ENCODE measurements at regions not wholly inside any gene's neighbourhood (a gene's known extent, or its start where the extent isn't known, plus 50 kb on each side); places are given as distances from the start of the nearest gene placed in this dataset.

DNA sequence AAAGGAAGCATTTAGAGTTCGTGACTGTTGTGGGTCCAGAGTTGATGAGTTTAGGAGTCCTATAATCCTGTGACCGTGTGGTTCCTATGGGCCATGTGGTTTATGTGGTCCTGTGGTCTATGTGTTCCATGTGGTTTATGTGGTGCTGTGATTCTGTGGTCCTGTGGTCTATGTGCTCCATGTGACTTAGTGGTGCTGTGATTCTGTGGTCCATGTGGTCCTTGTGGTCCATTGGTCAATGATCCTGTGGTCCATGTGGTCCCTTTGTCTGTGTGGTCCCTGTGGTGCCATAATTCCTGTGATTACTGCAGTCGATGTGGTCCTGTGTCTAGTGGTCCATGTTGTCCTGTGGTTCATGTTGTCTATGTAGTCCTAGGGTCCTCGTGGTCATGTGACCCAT lies 167.3 kb downstream of the TMEM18 start:
- no peak for DNase-seq (ENCODE audit: low spot score)

- DNase-seq (ENCODE audit: low spot score): no peak
Measured at GRCh38 chr2:508121-508520, 169.1 kb downstream of the TMEM18 start.

DNA sequence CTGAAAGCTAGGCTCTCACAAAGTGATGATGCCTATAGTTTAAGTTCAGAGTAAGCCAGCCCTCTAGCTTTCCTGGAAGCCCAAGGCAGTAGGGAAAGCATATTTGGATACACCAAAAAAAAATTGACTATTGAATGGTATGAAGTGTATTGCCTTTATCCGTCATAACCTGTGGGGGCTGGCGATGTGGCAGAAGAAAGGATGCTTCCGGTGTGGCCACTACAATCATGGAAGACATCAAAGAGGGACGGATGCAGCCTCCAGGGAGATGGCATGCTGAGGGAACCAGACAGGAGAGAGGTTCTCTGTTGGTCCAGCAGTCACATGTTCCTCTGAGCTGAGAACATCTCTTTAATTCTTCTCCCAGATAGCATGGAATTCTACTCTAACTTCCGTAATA lies 170.3 kb downstream of the TMEM18 start:
- no peak for DNase-seq (ENCODE audit: low spot score)

DNA sequence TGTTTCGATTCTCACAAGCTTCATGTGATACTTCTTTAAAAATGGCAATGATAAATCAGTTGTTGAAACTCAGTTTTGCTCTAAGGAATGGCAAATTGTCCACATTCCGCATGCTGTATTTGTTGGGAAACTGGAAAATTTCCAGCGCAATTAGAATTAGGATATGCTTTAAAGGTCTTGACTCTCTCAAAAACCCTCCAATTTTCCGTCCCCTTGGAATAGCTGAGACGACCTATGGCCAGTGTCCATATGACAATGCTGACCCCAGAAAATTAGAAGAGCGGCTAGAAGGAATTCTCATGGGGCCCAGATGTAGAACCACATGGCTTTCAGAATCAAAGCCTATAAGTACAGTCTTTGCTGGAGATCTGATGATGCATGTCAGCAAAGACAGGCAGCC lies 170.8 kb downstream of the TMEM18 start:
- no peak for DNase-seq (ENCODE audit: low spot score)

- DNase-seq (ENCODE audit: low spot score): no peak
Measured at GRCh38 chr2:505941-506340, 171.3 kb downstream of the TMEM18 start.

DNA sequence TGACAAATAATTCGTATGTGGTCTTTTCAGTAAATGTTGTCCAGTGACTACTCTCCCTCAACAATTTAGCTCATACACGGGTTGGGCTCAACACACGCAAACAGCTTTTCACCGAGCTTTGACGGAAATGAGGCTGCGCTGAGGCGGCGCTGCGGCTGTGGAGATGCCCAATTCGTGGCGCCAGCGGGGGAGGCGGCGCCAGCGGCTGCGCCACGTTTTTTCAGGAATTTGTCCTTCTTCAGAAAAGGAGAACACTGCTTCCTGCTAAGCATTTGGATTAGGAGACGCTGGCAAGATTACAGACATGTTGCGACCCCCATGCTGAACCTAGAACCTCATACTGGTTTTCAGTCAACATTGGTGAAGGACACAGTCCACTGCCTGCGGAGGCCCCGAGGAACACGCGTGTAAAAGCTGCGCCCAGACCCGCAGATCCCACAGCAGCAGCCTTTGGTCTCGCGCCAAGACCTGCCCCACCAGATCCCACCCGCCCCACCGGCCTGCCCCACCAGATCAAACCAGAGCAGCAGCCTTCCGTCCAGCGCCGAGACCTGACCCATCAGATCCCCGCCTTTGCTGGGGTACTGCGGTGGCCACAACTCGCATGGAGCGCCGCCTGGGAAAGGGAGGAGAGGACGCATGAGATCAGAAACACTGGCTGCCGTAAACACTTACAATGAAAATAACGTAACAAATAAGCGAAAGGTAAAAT lies 173.8 kb downstream of the TMEM18 start:
- DNase-seq (ENCODE audit: low spot score): no peak

DNA sequence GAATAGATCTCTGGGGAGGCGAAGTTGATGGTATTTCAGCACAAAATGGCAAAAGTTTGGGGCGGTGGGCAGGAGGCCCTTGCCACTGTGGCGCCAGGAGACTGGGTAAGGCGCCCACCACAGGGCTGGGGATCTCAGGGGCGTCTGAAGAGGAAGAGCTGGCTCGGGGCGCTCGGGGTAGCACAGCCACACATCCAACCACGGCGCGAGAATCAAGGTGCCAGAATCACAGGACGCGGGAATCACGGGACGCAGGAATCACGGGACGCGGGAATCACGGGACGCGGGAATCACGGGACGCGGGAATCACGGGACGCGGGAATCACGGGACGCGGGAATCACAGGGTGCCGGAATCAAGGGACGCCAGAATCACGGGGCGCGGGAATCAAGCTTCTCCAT lies 174.4 kb downstream of the TMEM18 start:
- no peak for DNase-seq (ENCODE audit: low spot score)

GRCh38 chr2:501667-502066 lies 175.5 kb downstream of the TMEM18 start:
- no peak for DNase-seq (ENCODE audit: low spot score)

GRCh38 chr2:501130-501529 lies 176.1 kb downstream of the TMEM18 start:
- DNase-seq (ENCODE audit: low spot score): no peak

GRCh38 chr2:499726-500125 lies 177.5 kb downstream of the TMEM18 start:
- no peak for DNase-seq (ENCODE audit: low spot score)

DNA sequence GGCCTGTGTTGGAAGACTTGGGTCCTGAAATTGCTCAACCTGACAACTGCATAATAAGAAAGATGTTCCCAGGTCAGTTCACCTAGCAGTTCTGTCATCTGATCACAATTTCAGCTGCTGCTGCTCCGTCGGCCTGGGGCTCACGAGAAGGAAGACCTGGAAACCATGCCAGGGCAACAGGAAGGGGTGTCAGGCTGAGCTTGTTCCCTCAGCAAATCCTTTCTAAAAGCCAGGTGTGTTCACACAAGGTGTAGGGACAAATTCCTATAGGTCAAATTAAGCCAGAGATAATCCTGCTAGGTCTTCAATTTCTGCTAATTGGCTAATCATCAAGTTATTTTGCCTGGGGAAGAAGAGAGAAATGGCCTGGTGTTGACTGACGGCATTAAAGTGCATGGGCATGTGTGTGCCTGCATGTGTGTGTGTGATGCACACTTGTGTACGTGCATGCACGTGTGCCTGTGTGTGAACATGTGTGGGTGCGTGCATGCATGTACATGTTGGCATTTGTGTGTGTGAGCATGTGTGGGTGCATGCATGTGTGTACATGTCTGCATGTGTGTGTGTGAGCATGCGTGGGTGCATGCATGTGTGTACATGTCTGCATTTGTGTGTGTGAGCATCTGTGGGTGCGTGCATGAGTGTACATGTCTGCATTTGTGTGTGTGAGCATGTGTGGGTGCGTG lies 178.6 kb downstream of the TMEM18 start:
- DNase-seq (ENCODE audit: low spot score): no peak

- no peak for DNase-seq (ENCODE audit: low spot score)
Measured at GRCh38 chr2:497770-498492, 179.3 kb downstream of the TMEM18 start.

DNA sequence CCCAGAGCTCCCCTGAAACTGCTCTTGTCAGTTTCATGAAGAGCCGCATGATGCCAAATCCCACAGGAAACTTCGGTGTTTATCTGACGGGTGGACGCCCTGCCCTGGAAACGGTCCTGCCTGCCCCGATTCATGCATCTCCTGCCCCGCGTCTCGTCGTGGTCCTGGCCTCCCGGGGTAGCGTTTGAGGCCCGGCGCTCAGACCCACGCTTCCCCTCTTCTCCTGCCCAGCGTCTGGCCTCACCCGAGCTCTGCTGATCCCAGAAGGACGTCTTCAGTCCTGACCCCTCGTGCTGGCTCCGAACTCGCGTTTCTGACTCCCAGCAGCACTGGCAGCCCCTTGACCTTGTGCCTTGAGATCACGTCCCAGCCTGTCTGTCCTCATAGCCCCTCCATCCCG lies 180.5 kb downstream of the TMEM18 start:
- DNase-seq (ENCODE audit: low spot score): no peak

DNA sequence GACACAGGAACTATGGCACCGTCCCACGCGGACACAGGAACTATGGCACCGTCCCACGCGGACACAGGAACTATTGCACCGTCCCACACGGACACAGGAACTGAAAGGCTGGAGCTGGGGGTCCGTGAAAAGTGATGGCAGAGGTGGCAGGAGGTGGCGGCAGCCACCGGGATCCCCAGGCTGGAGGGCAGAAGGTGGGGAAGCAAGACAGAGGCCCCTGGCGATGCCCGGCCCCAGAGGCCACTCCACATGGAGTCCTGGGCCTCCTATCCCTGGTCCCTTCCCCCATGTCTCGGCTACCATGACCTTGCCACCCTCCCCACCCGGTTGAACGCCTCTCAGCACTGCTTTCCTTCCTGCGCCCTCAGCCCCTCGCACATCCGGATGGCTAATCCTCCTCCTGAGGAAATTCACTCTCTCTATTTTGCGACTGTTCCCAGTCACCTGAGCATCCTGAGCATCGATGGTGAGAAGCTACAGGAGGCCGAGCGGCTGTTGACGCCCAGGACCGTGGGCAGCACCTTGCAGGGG lies 181.4 kb downstream of the TMEM18 start:
- DNase-seq (ENCODE audit: low spot score): no peak

DNA sequence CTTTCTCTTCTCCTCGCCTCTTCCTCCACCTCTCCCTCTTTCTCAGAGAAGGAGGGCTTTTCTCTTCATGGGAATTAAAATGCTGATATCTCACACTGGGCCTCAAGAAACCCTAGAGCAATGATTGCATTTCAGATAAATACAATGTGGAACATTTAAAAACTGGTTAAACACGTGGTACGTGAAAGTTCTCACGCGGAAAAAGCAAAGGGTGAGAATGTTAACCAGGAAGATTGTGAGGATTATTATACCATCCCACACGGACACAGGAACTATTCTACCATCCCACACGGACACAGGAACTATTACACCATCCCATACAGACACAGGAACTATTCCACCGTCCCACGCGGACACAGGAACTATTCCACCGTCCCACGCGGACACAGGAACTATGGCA lies 182.4 kb downstream of the TMEM18 start:
- DNase-seq (ENCODE audit: low spot score): no peak

DNA sequence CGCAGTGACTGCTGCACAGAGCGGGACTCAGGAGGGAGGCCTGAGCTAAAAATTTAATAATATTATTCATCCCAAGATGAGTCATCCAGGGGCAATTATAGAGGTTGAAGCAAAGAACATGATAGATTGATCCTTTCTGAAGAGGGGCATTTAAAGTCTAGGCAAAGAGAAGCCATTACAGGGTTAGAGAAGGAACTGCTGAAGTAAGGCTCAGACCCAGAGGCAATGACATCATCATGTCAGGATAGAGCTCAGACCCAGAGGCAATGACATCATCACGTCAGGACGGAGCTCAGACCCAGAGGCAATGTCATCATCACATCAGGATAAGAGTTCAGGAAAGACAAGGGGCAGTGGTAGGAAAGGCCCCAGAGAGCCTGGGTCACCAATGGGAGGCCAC lies 184.0 kb downstream of the TMEM18 start:
- DNase-seq (ENCODE audit: low spot score): no peak

DNA sequence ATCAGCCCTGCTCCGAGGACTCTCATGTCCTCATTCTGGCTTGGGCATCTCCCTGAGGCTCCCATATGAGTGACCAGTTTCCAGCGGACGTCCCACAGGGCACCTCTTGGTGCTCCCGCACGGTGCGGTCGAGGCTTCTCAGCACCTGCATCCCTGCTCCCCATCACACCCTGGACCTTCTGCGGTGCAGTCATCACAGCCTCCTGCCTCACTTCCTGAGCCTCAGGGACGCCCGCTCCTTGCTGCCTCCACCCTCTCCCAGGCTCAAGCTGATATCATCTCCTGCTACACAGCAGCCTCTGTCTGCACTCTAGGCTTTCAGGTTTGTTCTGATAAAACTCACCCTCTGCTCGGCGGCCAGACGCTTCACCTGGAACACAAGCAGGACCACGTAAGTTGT lies 185.0 kb downstream of the TMEM18 start:
- DNase-seq (ENCODE audit: low spot score): no peak

- DNase-seq (ENCODE audit: low spot score): no peak
Measured at GRCh38 chr2:489838-490237, 187.4 kb downstream of the TMEM18 start.

DNA sequence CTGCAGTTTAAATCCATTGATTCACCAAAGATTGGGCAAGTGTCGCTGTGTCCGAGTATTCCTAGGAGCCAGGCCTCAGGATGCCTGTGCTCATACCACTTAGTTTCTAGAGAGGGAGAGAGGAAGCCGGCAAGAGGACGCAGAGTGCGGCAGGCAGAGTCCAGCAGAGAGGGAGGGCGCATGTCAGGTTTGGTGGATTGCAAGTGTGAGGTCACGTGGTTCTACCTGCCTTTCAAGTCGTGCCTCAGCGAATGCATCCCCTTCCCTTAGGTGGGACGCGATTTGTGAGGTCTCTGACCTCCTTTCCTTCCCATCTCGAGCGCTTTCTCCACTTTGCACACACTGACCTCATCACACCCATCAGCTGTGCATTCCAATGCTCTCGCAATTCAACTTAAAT lies 188.1 kb downstream of the TMEM18 start:
- no peak for DNase-seq (ENCODE audit: low spot score)

- no peak for DNase-seq (ENCODE audit: low spot score)
Measured at GRCh38 chr2:487186-488079, 189.8 kb downstream of the TMEM18 start.

DNA sequence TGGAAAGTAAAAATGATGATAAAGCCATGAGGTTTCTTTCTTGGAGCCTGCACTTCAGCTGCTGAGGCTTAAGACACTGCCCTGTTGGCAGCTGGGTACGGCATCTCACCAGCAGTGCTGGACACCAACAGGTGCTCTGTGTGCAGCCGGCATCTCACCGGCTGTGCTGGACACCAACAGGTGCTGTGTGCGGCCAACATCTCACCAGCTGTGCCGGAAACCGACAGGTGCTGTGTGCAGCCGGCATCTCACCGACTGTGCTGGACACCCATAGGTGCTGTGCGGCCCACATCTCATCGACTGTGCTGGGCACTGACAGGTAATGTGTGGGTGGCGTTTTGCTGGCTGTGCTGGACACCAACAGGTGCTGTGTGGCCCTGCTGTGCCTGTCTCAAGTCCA lies 190.8 kb downstream of the TMEM18 start:
- no peak for DNase-seq (ENCODE audit: low spot score)

- DNase-seq (ENCODE audit: low spot score): no peak
Measured at GRCh38 chr2:481388-481787, 193.5 kb upstream of the ALKAL2 start.

All from putamen (tissue), 1 donor.